ENCODE measurements at regions not wholly inside any gene's neighbourhood (a gene's known extent, or its start where the extent isn't known, plus 50 kb on each side); places are given as distances from the start of the nearest gene placed in this dataset.

DNA sequence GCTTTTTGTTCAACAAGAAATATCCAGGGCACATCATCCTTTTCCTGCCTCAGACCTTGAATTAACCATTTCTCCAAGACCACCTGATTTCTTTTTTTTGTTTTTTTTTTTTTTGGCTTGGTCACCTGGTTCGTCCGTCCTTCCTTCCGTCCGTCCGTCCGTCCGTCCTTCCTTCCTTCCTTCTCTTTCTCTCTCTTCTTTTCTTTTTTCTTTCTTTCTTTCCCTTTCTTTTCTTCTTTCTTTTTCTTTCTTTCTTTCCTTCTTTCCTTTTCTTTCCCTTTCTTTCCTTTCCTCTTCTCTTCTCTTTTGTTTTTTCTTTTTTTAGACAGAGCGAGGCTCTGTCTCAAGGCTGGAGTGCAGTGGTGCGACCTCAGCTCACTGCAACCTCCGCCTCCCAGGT lies 80.7 kb downstream of the TET3 start:
- TF ChIP-seq, protein P1, sequence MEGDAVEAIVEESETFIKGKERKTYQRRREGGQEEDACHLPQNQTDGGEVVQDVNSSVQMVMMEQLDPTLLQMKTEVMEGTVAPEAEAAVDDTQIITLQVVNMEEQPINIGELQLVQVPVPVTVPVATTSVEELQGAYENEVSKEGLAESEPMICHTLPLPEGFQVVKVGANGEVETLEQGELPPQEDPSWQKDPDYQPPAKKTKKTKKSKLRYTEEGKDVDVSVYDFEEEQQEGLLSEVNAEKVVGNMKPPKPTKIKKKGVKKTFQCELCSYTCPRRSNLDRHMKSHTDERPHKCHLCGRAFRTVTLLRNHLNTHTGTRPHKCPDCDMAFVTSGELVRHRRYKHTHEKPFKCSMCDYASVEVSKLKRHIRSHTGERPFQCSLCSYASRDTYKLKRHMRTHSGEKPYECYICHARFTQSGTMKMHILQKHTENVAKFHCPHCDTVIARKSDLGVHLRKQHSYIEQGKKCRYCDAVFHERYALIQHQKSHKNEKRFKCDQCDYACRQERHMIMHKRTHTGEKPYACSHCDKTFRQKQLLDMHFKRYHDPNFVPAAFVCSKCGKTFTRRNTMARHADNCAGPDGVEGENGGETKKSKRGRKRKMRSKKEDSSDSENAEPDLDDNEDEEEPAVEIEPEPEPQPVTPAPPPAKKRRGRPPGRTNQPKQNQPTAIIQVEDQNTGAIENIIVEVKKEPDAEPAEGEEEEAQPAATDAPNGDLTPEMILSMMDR (IDR thresholded peaks at IDR 0.05; ENCODE audit: extremely low read depth, missing control alignments) = no peak
- no peak for DNase-seq (ENCODE audit: low spot score)

DNA sequence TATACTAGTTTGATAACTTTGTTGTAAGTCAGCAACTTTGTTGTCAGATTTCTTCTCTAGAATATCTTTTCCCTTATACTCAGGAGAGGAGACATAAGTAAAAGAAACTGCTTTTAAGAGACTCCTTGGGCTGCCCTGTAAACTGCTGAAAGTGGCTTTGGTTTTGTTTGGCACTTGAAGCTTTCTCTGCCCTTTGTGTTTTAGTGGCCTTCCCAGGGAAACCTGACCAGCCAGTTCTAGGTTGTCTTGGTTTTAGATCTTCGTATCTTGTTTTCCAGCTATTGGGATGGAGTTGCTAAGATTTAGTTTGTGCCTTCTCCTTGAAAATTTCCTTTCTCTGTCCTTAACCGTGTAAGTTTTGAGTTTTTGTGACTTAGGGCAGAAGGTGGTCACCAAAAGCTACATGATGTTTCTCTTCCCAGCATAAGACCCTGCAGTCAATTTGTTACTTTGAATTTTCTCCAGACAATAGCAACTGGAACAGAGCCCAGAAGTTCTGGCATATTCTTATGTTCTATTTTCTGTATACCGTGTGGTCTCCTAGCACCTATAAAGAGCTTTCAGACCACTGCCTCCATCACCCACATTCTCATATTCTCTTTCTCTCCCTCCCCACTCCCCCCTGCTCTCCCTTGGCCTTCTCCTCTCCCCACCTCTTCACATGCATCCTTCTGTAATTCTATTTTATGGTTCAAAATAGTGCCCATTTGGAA lies 81.1 kb downstream of the BOLA3 start:
- TF ChIP-seq, protein P1 (IDR thresholded peaks at IDR 0.05; ENCODE audit: extremely low read depth, missing control alignments) = no peak
- DNase-seq (ENCODE audit: low spot score) = no peak

DNA sequence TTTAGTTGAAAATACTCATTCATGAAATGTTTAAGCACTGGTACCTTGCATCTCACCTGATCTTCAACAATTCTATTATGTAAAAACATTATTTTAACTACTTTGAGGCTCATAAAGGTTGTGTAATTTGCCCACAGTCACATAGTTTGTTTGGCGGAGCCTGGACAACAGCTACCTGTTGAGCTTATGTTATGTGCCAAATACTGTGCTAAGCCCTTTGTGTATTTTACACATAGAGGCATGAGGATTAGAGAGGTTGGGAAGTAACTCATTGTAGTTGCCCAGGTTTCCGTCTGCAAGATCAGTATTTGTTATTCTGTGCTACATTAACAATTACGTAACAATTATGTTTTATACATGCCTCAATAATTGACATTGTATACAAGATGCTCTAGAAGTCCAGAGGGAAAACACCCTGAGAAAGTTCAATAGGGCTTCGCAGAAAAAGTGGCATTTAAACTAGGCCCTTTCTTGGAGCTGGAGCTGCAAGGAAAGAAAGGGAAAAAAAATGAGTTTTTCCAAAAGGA lies 80.4 kb downstream of the BOLA3 start:
- no peak for DNase-seq (ENCODE audit: low spot score)
- TF ChIP-seq, protein P1 (IDR thresholded peaks at IDR 0.05; ENCODE audit: extremely low read depth, missing control alignments) = no peak

DNA sequence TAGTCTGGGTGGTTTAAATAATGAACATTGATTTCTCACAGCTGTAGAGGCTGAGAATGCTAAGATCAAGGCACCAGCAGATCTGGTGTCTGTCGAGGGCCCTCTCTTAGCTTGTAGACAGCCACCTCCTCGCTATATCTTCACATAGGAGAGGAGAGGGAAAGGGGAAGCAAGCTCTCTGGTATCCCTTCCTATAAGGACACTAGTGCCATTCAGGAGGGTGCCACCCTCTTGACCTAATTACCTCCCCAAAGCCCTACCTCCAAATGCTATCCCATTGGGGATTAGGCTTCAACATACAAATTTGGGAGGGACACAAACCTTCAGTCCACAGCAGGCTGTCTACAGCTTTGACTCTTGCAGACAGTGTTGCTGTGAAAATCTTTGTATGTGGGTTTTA lies 76.7 kb downstream of the BOLA3 start:
- no peak for DNase-seq (ENCODE audit: low spot score)
- TF ChIP-seq, protein P1 (IDR thresholded peaks at IDR 0.05; ENCODE audit: extremely low read depth, missing control alignments) = no peak

DNA sequence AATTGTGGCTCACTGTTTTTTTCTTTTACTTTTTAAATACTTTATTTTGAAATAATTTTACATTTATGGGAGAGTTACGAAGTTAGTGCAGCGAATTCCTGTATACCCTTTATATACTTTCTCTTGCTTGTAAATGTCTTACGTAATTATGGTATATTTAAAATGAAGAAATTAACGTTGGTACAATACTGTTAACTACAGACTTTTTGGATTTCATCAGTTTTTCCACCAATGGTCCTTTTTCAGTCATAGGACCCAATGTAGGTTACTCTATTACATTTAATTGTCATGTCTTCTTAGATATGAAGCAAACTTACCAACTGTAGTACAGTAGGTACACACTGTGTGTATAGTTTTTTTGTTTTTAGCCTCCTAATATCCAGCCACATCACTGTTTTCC lies 76.3 kb downstream of the BOLA3 start:
- no peak for DNase-seq (ENCODE audit: low spot score)
- TF ChIP-seq, protein P1 (IDR thresholded peaks at IDR 0.05; ENCODE audit: extremely low read depth, missing control alignments) = no peak

DNA sequence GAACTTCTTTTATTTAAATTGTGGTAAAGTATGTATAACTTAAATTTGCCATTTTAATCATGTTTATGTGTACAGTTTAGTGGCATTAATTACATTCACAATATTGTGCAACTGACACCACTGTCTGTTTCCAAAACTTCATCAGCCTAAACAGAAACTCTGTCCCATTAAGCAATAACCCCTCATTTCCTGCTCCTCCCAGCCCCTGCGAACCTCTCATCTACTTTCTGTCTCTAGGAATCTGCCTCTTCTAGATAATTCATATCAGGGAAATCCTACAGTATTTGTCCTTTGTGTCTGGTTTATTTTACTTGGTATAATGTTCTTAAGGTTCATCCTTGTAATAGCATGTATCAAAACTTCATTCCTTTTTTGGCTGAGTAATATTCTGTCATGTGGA lies 75.1 kb downstream of the BOLA3 start:
- no peak for DNase-seq (ENCODE audit: low spot score)
- TF ChIP-seq, protein P1 (IDR thresholded peaks at IDR 0.05; ENCODE audit: extremely low read depth, missing control alignments) = no peak

DNA sequence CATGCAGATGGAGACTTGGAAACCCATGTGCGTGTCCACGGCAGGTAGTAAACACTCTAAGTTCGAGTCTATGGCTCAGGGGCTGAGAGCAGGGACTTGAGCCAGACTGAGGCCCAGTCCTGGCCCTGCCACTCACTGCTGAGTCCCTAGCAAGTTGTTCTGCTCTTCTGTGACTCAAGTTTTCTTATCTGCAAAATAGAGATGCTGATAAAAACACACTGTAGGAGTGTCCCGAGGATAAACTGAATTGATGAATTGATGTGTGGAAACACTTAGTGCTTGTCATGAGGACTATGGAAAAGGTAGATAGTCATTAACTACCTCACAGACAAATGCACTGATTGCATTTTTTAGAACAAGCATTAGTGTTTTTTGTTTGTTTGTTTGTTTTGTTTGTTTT lies 73.2 kb downstream of the BOLA3 start:
- no peak for DNase-seq (ENCODE audit: low spot score)
- TF ChIP-seq, protein P1 (IDR thresholded peaks at IDR 0.05; ENCODE audit: extremely low read depth, missing control alignments) = no peak
